GM23248 (cell line): ENCODE measurements at regions not wholly inside any gene's neighbourhood (a gene's known extent, or its start where the extent isn't known, plus 50 kb on each side); places are given as distances from the start of the nearest gene placed in this dataset.

Source experiments
- DNase-seq: peaks from one replicate; pipeline ENCODE4 v3.0.0-alpha.2; 2015
- H2AFZ ChIP-seq: fragments of 200-600 bp; sonication (generic); 2 replicates; pipeline ENCODE4 v1.6.1; 2016; ENCODE audit warnings: antibody characterized with exemption
- H3F3A ChIP-seq: fragments of 200-600 bp; sonication (generic); 2 replicates; pipeline ENCODE4 v1.6.1; 2016; ENCODE audit warnings: mild to moderate bottlenecking, antibody characterized with exemption, mixed run types; ENCODE audit not compliant: insufficient read depth
- H3K27ac ChIP-seq: fragments of 200-600 bp; sonication (generic); 2 replicates; pipeline ENCODE4 v1.5.1; 2016; ENCODE audit warnings: mild to moderate bottlenecking
- H3K27me3 ChIP-seq: fragments of 200-600 bp; sonication (generic); replicated peaks from 2 replicates; pipeline ENCODE4 v1.6.1; 2016; ENCODE audit warnings: mild to moderate bottlenecking; ENCODE audit not compliant: insufficient read depth
- H3K36me3 ChIP-seq: fragments of 200-600 bp; sonication (generic); 2 replicates; pipeline ENCODE4 v1.6.1; 2016; ENCODE audit warnings: low read depth, mild to moderate bottlenecking
- H3K4me1 ChIP-seq: fragments of 200-600 bp; sonication (generic); 2 replicates; pipeline ENCODE4 v1.6.1; 2016; ENCODE audit warnings: mild to moderate bottlenecking; ENCODE audit not compliant: insufficient read depth
- H3K4me2 ChIP-seq: fragments of 200-600 bp; sonication (generic); one replicate; pipeline ENCODE4 v1.6.1; 2016; ENCODE audit warnings: mild to moderate bottlenecking; ENCODE audit not compliant: unreplicated experiment
- H3K4me3 ChIP-seq: fragments of 200-600 bp; sonication (generic); 2 replicates; pipeline ENCODE4 v1.5.1; 2016; ENCODE audit warnings: mild to moderate bottlenecking
- H3K79me2 ChIP-seq: fragments of 200-600 bp; sonication (generic); 2 replicates; pipeline ENCODE4 v1.6.1; 2016; ENCODE audit warnings: mild to moderate bottlenecking; ENCODE audit not compliant: insufficient read depth
- H3K9ac ChIP-seq: fragments of 200-600 bp; sonication (generic); 2 replicates; pipeline ENCODE4 v1.6.1; 2016; ENCODE audit warnings: mild to moderate bottlenecking
- H3K9me2 ChIP-seq: fragments of 200-600 bp; sonication (generic); 2 replicates; pipeline ENCODE4 v1.6.1; 2016; ENCODE audit warnings: mixed run types, mild to moderate bottlenecking, moderate library complexity; ENCODE audit not compliant: insufficient read depth
- H3K9me3 ChIP-seq: fragments of 200-600 bp; sonication (generic); one replicate; pipeline ENCODE4 v1.6.1; 2017; ENCODE audit warnings: low read depth
- H4K20me1 ChIP-seq: fragments of 200-600 bp; sonication (generic); 2 replicates; pipeline ENCODE4 v1.6.0; 2016; ENCODE audit not compliant: insufficient read depth
- EZH2 ChIP-seq: fragments of 200-600 bp; sonication (generic); IDR thresholded peaks from 2 replicates; pipeline ENCODE4 v1.6.1; 2018; ENCODE audit warnings: antibody characterized with exemption, mild to moderate bottlenecking; ENCODE audit not compliant: insufficient read depth, poor library complexity, severe bottlenecking
- EZH2phosphoT487 ChIP-seq: fragments of 200-600 bp; sonication (generic); IDR thresholded peaks from 2 replicates; pipeline ENCODE4 v1.6.1; 2018; ENCODE audit warnings: antibody characterized with exemption, moderate library complexity, mild to moderate bottlenecking, low read depth; ENCODE audit not compliant: insufficient read depth
- WGBS, 2 experiments: methylation state at CpG; one replicate each; pipeline ENCODE4 v1.1.6; 2015 to 2017; ENCODE audit warnings: low lambda C conversion rate in 2 of 2, low coverage in 1 of 2; ENCODE audit errors: missing lambda C conversion rate in 2 of 2; 5-methylcytosine and 5-hydroxymethylcytosine counted together
- in situ Hi-C: fragments of 300-500 bp; cut with MboI; formaldehyde crosslinking; loops from 2 replicates; pipeline ENCODE4 v1.15.0; 2020

DNA sequence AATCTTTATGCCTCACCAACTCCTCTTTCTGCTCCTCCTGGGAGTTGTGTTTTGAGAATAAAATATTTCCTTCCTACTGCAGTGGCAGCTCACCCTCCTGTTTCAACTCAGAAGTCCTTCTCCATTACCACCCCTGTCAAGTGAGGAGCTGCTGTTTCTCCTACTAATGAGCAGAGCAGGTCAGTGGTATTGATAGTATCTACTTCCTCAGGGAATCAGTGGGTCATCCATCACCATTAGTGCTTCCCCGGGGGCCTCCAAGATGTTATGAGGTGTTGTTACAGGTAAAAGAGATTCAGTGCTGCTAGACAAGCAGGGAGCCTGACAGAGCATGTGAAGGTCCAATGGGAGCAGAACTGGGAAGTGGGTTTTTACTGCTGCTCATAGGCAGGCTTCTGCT lies 795.2 kb downstream of the REEP3 start:
- in situ Hi-C loops, result no loop called here
- no peaks in the 10 kb centered on the region for H3K9me3 ChIP-seq
- H3K4me3 ChIP-seq, result no peak overlapping the region
- H2AFZ ChIP-seq, result no peak overlapping the region
- no peak overlapping the region for H3K9ac ChIP-seq
- no peak for DNase-seq
- no peaks in the 10 kb centered on the region for H3K79me2 ChIP-seq
- TF ChIP-seq EZH2 (no peak), EZH2phosphoT487 (no peak)
- no peaks in the 10 kb centered on the region for H3K4me1 ChIP-seq
- H4K20me1 ChIP-seq, result no peaks in the 10 kb centered on the region
- H3K27ac ChIP-seq, result no peak overlapping the region
- 0% methylated on average over 1 of the region's 1 CpG for WGBS, 2 experiments
- no peaks in the 10 kb centered on the region for H3K9me2 ChIP-seq
- H3F3A ChIP-seq, result no peaks in the 10 kb centered on the region
- no peak overlapping the region for H3K4me2 ChIP-seq
- no peaks in the 10 kb centered on the region for H3K36me3 ChIP-seq
- H3K27me3 ChIP-seq, result no peaks in the 10 kb centered on the region

DNA sequence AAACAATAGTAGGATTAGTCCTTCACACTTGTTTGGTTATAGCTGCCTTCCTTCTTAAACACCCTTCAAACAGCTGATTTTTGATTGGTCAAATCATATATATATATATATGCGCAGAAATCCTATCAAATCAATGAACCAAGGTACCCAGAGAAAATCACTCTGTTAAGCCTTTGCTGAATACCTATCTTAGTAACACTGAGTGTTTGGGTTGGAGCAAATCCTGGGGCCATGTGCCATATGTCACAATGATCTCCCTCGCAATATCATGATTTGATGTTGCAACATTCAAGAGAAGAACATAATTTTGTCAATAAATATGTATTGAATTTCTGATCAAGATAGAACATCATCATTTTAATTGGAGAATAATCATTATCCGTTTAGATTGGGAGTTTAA lies 795.6 kb downstream of the REEP3 start:
- WGBS, 2 experiments, result 14 to 34% methylated on average over 3 of the region's 3 CpGs
- H3K27ac ChIP-seq, result no peak overlapping the region
- DNase-seq, result no peak

DNA sequence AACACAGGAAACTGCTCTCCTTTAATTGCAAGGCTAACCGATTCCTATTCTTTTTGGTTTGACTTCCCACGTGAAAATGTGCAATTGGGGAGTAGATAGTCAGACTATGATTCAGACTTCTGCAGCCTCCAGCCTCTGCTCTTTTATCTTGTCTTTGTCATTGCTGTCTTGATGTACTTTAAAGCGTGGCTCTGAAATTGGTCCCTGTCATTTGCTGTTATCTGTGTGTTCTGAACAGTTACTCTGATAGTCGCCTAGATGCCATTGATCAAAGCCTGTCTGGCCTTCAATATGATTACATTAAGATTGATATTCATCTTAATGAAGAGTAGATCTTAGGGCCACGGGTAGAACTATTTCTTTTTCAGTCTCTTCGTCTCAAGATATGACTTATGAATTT lies 799.2 kb downstream of the REEP3 start:
- Histone ChIP-seq H3K4me3 (no peak overlapping the region), H3K4me1 (no peaks in the 10 kb centered on the region), H3K9me3 (no peaks in the 10 kb centered on the region), H2AFZ (no peak overlapping the region), H3F3A (no peaks in the 10 kb centered on the region), H3K9me2 (no peaks in the 10 kb centered on the region), H3K79me2 (no peaks in the 10 kb centered on the region), H3K27ac (no peak overlapping the region), H3K4me2 (no peak overlapping the region), H3K36me3 (no peaks in the 10 kb centered on the region), H3K27me3 (no peaks in the 10 kb centered on the region), H3K9ac (no peak overlapping the region), H4K20me1 (no peaks in the 10 kb centered on the region)
- DNase-seq, result no peak
- TF ChIP-seq EZH2 (no peak), EZH2phosphoT487 (no peak)
- WGBS, 2 experiments, result 8 to 14% methylated on average over 6 of the region's 6 CpGs
- in situ Hi-C loops, result no loop called here

More for the DNA sequence above, 795.6 kb downstream of the REEP3 start:
- H3K36me3 ChIP-seq, result no peaks in the 10 kb centered on the region
- no peak for TF ChIP-seq EZH2
- TF ChIP-seq EZH2phosphoT487, result no peak
- H3K4me3 ChIP-seq, result no peak overlapping the region
- no peak overlapping the region for H3K4me2 ChIP-seq
- H3K9ac ChIP-seq, result no peak overlapping the region
- no peaks in the 10 kb centered on the region for H3K79me2 ChIP-seq
- no peaks in the 10 kb centered on the region for H3K27me3 ChIP-seq
- in situ Hi-C loops, result no loop called here
- H3K9me3 ChIP-seq, result no peaks in the 10 kb centered on the region
- H3F3A ChIP-seq, result no peaks in the 10 kb centered on the region
- no peaks in the 10 kb centered on the region for H4K20me1 ChIP-seq
- no peaks in the 10 kb centered on the region for H3K9me2 ChIP-seq
- no peak overlapping the region for H2AFZ ChIP-seq
- H3K4me1 ChIP-seq, result no peaks in the 10 kb centered on the region

DNA sequence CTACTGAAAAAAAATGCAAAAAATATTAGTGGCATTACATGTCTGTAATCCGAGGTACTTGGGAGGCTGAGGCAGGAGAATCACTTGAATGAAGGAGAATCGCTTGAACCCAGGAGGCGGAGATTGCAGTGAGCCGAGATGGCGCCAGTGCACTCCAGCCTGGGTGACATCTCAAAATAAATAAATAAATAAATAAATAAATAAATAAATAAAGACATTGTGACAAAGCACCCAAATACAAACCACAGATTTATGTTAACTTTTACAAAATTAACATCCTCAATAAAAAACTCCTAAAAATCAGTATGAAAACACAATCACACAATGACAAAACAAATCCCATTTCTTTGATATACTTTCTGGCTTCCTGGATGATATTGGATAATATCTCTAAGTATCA lies 808.3 kb downstream of the REEP3 start:
- Histone ChIP-seq H3K79me2 (no peaks in the 10 kb centered on the region), H2AFZ (no peak overlapping the region), H3K27ac (no peak overlapping the region), H3K9me3 (no peaks in the 10 kb centered on the region), H3K9ac (no peak overlapping the region), H3K27me3 (no peaks in the 10 kb centered on the region), H3K9me2 (no peaks in the 10 kb centered on the region), H3K4me3 (no peak overlapping the region), H4K20me1 (no peaks in the 10 kb centered on the region), H3K36me3 (no peaks in the 10 kb centered on the region), H3F3A (no peaks in the 10 kb centered on the region), H3K4me2 (no peak overlapping the region), H3K4me1 (no peaks in the 10 kb centered on the region)
- in situ Hi-C loops, result no loop called here
- TF ChIP-seq EZH2, result no peak
- no peak for TF ChIP-seq EZH2phosphoT487
- no peak for DNase-seq
- WGBS, 2 experiments, result 49 to 54% methylated on average over 5 of the region's 5 CpGs

DNA sequence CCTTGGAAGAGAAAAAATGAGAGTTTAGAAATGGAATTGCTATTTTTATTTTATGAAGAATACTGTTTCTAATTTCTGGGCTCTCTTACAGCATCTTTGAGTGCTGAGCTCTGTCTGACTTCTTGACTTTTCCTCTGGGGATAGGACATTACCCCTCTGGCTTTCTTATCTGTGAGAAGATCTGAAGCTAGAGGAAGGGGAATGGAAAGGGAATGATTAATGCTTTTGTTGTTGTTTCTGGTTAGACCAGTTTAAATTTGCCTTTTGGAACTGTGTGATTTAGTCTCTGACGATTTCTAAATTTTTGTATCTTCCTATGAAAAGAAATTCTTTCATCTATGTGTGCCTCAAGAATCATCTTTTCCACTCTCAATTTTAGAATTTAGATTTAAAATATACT lies 811.4 kb downstream of the REEP3 start:
- H3K27ac ChIP-seq, result no peak overlapping the region
- H3K9me2 ChIP-seq, result no peaks in the 10 kb centered on the region
- no peaks in the 10 kb centered on the region for H3K4me1 ChIP-seq
- H3K9ac ChIP-seq, result no peak overlapping the region
- no peak overlapping the region for H3K4me2 ChIP-seq
- no peaks in the 10 kb centered on the region for H3K79me2 ChIP-seq
- no peaks in the 10 kb centered on the region for H4K20me1 ChIP-seq
- H3F3A ChIP-seq, result no peaks in the 10 kb centered on the region
- H3K36me3 ChIP-seq, result no peaks in the 10 kb centered on the region
- DNase-seq, result no peak
- no peaks in the 10 kb centered on the region for H3K27me3 ChIP-seq
- no peaks in the 10 kb centered on the region for H3K9me3 ChIP-seq
- no peak overlapping the region for H2AFZ ChIP-seq
- in situ Hi-C loops, result no loop called here
- no peak for TF ChIP-seq EZH2
- 11% methylated on average over 1 of the region's 1 CpG for WGBS, 2 experiments
- no peak overlapping the region for H3K4me3 ChIP-seq
